MCF 10A (cell line): ENCODE measurements at regions not wholly inside any gene's neighbourhood (a gene's known extent, or its start where the extent isn't known, plus 50 kb on each side); places are given as distances from the start of the nearest gene placed in this dataset.

Source experiments
- BruUV-seq: library from RNA; stranded (reverse); fragments of 400-500 nt; replicated peaks from 2 replicates; lab custom pipeline; 2021; lab: Mats Ljungman, UMichigan
- CTCF ChIA-PET: fragments of 300-600 bp; sonication (Branson Sonifier 250); formaldehyde crosslinking; extraction: SDS; loops from one replicate; lab custom pipeline; 2021; ENCODE audit warnings: antibody characterized with exemption, inconsistent platforms; lab: Yijun Ruan, JAX
- POLR2A ChIA-PET: fragments of 300-600, 350-650 bp; sonication (Branson Sonifier 250); formaldehyde crosslinking; extraction: SDS; loops from one replicate; lab custom pipeline; 2020; ENCODE audit warnings: antibody characterized with exemption, inconsistent platforms; lab: Yijun Ruan, JAX
- DNase-seq: peaks from one replicate; pipeline ENCODE4 v3.0.0-alpha.2; 2018; ENCODE audit not compliant: unreplicated experiment
- H3K27ac Mint-ChIP-seq: one replicate; pipeline ENCODE4 v1.8.0; 2022; ENCODE audit warnings: mild to moderate bottlenecking, low read depth, mixed read lengths; ENCODE audit not compliant: unreplicated experiment
- H3K27me3 Mint-ChIP-seq: one replicate; pipeline ENCODE4 v1.8.0; 2022; ENCODE audit warnings: mixed read lengths; ENCODE audit not compliant: insufficient read depth, unreplicated experiment
- H3K36me3 Mint-ChIP-seq: one replicate; pipeline ENCODE4 v1.8.0; 2022; ENCODE audit warnings: mild to moderate bottlenecking, moderate library complexity, mixed read lengths; ENCODE audit not compliant: insufficient read depth, unreplicated experiment
- H3K4me1 Mint-ChIP-seq: one replicate; pipeline ENCODE4 v1.8.0; 2022; ENCODE audit warnings: mixed read lengths; ENCODE audit not compliant: insufficient read depth, unreplicated experiment
- H3K4me3 Mint-ChIP-seq: one replicate; pipeline ENCODE4 v1.8.0; 2022; ENCODE audit warnings: mild to moderate bottlenecking, moderate library complexity, mixed read lengths; ENCODE audit not compliant: unreplicated experiment
- H3K9me3 Mint-ChIP-seq: one replicate; pipeline ENCODE4 v1.8.0; 2022; ENCODE audit warnings: mixed read lengths; ENCODE audit not compliant: unreplicated experiment
- intact Hi-C: fragments of 100-400 bp; cut with micrococcal nuclease; formaldehyde crosslinking; loops from 2 replicates; pipeline ENCODE4 v1.14.1; 2022
- TF ChIP-seq, protein P1 (sequence below): fragments of 200-600 bp; IDR thresholded peaks from one replicate; pipeline ENCODE4 v1.8.0; 2022; ENCODE audit warnings: antibody characterized with exemption, mild to moderate bottlenecking; ENCODE audit not compliant: unreplicated experiment

DNA sequence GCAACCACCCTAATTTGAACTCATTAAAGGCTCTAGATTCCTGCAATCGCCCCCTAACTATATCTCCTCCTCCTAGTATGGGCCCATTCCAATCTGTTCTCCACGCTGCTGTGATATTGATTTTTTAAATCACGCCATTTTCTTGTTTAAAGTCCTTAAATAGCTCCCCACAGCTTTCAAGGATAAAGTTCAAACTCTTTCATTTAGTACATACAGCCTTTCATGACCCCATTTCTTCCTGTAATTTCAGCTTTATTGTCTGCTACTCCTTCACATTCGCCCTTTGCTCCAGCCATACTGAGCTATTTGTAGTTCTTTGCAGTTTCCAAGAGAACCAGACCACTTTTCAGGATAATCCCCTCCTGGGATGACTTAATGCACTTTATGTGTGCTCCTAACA lies 118.5 kb downstream of the GC start:
- Mint-ChIP-seq H3K27me3 (no peaks in the 10 kb centered on the region), H3K27ac (no peak overlapping the region), H3K9me3 (no peaks in the 10 kb centered on the region), H3K4me3 (no peak overlapping the region), H3K4me1 (no peaks in the 10 kb centered on the region), H3K36me3 (peaks cover 5% of the 10 kb centered on the region)
- no peak for DNase-seq
- TF ChIP-seq, protein P1, sequence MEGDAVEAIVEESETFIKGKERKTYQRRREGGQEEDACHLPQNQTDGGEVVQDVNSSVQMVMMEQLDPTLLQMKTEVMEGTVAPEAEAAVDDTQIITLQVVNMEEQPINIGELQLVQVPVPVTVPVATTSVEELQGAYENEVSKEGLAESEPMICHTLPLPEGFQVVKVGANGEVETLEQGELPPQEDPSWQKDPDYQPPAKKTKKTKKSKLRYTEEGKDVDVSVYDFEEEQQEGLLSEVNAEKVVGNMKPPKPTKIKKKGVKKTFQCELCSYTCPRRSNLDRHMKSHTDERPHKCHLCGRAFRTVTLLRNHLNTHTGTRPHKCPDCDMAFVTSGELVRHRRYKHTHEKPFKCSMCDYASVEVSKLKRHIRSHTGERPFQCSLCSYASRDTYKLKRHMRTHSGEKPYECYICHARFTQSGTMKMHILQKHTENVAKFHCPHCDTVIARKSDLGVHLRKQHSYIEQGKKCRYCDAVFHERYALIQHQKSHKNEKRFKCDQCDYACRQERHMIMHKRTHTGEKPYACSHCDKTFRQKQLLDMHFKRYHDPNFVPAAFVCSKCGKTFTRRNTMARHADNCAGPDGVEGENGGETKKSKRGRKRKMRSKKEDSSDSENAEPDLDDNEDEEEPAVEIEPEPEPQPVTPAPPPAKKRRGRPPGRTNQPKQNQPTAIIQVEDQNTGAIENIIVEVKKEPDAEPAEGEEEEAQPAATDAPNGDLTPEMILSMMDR = no peak
- BruUV-seq = no TSS peak
- intact Hi-C loops = no loop called here
- ChIA-PET POLR2A (no interaction called here), CTCF (interaction anchor here (0.7 kb wide), 1 partner anchor 9 kb away, joined by 3 read pairs; no protein-coding TSS in a partner anchor)

DNA sequence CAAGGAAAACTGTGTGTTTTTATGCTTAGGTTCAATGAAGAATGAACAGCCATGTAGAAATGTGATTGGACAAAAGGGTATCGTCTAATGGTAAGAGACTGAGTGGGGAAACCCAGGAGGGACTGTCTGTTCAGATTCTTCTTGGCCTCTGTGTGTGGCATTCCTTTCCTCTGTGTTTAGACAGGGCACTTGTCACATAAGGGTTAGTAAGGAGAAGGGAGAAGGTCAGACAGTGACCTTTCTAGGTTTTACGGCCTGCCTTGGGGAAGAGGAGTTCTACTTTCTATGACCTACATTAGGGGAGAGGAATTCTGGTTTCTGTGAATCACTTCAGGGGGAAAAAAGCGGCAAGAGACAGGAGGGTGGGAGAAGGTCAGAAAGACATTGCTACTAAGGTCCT lies 119.5 kb downstream of the GC start:
- POLR2A ChIA-PET = no interaction called here
- no peak overlapping the region for H3K27ac Mint-ChIP-seq
- TF ChIP-seq, protein P1 = no peak
- H3K9me3 Mint-ChIP-seq = no peaks in the 10 kb centered on the region
- CTCF ChIA-PET = interaction anchor here (0.7 kb wide), 1 partner anchor 8 kb away, joined by 3 read pairs; no protein-coding TSS in a partner anchor
- BruUV-seq = no TSS peak
- H3K27me3 Mint-ChIP-seq = no peaks in the 10 kb centered on the region
- DNase-seq = no peak
- no peaks in the 10 kb centered on the region for H3K4me1 Mint-ChIP-seq
- no peak overlapping the region for H3K4me3 Mint-ChIP-seq
- H3K36me3 Mint-ChIP-seq = peaks cover 5% of the 10 kb centered on the region
- intact Hi-C loops = no loop called here

DNA sequence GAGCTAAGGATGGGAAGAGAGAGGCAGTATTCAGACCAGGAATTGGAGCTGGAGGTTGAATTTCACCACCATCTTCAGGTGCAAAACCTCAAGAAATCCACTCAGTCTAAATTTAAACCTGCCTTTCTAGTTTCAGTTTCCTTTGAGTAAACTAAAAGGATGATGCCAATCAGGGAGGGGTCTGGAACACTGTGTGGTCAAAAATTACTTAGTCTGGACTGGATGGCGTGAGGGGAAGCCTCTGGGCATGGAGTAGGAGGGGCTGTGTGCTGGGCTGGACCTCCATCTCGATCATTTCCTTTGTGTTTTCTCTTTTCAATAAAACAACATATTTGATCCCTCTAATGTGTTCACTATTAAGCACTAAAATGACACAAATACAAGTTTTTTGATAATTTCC lies 120.1 kb downstream of the GC start:
- H3K4me1 Mint-ChIP-seq = no peaks in the 10 kb centered on the region
- H3K27ac Mint-ChIP-seq = no peak overlapping the region
- H3K36me3 Mint-ChIP-seq = peaks cover 5% of the 10 kb centered on the region
- no peaks in the 10 kb centered on the region for H3K9me3 Mint-ChIP-seq
- ChIA-PET POLR2A (no interaction called here), CTCF (no interaction called here)
- no peaks in the 10 kb centered on the region for H3K27me3 Mint-ChIP-seq
- TF ChIP-seq, protein P1 = no peak
- no peak for DNase-seq
- intact Hi-C loops = no loop called here
- H3K4me3 Mint-ChIP-seq = no peak overlapping the region
- BruUV-seq = no TSS peak

DNA sequence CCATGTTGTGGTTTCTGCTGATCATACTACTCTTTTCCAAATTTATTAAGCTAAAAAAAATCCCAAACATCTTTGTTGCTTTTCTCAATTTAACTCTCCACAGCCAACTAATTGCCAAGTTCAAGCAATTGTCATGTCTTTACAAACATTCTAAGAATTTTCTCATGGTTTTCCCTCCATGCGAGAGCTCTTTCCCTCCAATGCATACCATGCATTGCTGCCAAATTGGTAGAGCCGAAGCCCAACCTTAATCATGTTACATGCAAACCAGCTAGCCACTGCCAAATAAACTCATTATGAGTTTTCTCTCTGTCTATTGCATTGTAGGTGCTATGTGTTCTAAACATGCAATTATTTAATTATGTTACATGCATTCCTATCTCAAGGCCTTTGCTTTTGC lies 123.9 kb downstream of the GC start:
- Mint-ChIP-seq H3K9me3 (no peaks in the 10 kb centered on the region), H3K4me3 (no peak overlapping the region), H3K4me1 (no peaks in the 10 kb centered on the region), H3K36me3 (peaks cover 5% of the 10 kb centered on the region), H3K27me3 (no peaks in the 10 kb centered on the region), H3K27ac (no peak overlapping the region)
- no peak for DNase-seq
- CTCF ChIA-PET = interaction anchor here (0.6 to 1.2 kb wide), 4 partner anchors 12 to 186 kb away, joined by 3 to 4 read pairs (median 4); no protein-coding TSS in a partner anchor
- no TSS peak for BruUV-seq
- POLR2A ChIA-PET = no interaction called here
- TF ChIP-seq, protein P1 = no peak
- intact Hi-C loops = no loop called here
